ENCODE measurements at regions not wholly inside any gene's neighbourhood (a gene's known extent, or its start where the extent isn't known, plus 50 kb on each side); places are given as distances from the start of the nearest gene placed in this dataset.

GRCh38 chr20:58004900-58005299 is 223.6 kb downstream of the ANKRD60 start:
- TF ChIP-seq CTCF (conservative IDR thresholded peaks at IDR 0.05; ENCODE audit: low read length) = no peak
- TF ChIP-seq EZH2phosphoT487 (IDR thresholded peaks at IDR 0.05; ENCODE audit: borderline replicate concordance) = no peak
